Activated CD8-positive, alpha-beta memory T cell treated with anti-CD3 and anti-CD28 coated beads, Interleukin-2, amount 50 U/mL, for 4 hours (primary cell): ENCODE measurements at regions not wholly inside any gene's neighbourhood (a gene's known extent, or its start where the extent isn't known, plus 50 kb on each side); places are given as distances from the start of the nearest gene placed in this dataset.
A peak's percentile ranks its signal among the peaks of the same experiment; 100 is the strongest.
"Not testable (repeated sequence)": the region's sequence is repeated elsewhere in the genome, so short reads cannot be mapped to it uniquely, and the experiment has no call there.

ENCODE experiments used
- DNase-seq: peaks from one replicate; pipeline ENCODE4 v3.0.0-alpha.2; 2020

DNA sequence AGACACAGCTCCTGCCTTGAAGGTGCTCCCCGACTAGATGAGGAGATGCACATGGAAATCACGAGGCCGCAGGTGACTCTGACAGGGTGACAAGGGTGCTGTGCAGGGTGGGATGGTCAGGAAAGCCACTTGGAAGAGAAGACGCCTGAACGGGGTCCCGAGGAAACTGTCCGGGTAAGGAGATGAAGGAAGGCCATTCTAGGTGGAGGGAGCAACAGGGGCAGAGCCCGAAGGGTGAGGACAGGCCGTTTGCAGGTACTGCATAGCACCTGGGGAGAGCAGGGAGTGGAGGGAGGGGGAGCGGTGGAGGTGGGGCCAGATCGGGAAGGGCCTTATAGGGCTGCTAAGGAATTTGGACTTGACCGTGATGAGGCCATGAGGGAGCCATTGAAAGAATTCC lies 105.6 kb upstream of the DLG1 start:
- no peak for DNase-seq

DNA sequence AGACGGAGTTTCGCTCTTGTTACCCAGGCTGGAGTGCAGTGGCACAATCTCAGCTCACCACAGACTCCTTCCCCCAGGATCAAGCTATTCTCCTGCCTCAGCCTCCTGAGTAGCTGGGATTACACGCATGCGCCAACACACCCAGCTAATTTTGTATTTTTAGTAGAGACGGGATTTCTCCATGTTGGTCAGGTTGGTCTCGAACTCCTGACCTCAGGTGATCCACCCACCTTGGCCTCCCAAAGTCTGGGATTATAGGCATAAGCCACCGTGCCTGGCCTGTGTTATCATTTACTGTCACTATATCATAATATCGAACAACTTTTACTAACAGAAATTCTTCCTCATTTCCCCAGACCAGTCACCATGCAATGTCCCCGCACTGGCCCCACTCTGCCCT lies 104.0 kb upstream of the DLG1 start:
- DNase-seq, result not testable (repeated sequence)

- DNase-seq, result no peak
Observed at GRCh38 chr3:197399486-197399885, 101.1 kb upstream of the DLG1 start.

- peak; percentile 29 for DNase-seq
Observed at GRCh38 chr3:197398286-197398878, 100.0 kb upstream of the DLG1 start.

- DNase-seq, result no peak
Observed at GRCh38 chr3:197397838-197398237, 99.4 kb upstream of the DLG1 start.

DNA sequence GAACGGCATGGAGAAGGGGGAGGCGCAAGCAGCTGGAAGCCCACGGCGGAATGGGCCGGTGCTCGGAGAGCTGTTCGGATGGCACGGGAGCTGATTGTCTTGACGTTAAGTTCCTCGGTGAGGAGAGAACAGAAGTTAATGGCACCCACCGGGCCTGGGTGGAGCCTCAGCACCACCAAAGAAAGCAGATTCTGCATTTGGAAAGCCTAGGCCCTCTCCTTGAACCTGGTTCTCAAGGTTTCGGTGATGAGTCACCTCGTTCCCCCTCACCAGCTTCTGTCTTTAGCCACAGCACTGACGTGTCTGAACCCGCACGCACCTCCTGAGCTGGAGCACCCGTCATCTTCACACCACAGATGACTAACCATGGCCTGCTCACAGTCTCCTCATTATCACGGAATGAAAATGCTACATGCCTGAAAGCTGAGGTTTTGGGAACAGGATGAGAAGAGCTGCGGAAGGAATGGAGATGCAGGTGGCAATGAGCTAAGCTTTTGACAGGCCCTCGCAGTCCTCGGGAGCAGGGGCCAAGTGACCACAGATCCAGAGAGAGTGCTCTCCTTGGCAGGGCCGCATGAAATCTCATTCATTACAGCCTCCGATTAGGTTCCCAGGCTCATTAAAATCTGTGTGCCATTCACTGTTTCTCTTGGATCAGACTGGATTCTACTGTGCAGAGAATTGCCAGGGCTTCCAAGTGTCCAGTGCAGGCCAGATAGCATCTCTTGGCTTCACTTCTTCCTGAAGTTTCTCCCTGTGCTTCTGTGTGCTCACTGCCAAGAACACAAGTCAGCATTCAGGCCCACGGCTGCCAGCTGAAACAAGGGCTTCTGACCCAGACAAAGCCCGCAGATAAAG lies 96.3 kb upstream of the DLG1 start:
- peak; percentile 22 for DNase-seq

DNA sequence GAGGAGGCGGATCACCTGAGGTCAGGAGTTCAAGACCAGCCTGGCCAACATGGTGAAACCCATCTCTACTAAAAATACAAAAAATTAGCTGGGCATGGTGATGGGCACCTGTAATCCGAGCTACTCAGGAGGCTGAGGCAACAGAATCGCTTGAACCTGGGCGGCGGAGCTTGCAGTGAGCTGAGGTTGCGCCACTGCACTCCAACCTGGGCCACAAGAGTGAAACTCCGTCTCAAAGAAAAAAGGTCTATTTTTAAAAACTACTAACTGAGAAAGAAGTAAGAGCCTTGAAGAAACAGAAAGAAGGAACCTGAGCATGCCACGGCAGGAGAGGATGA lies 95.7 kb upstream of the DLG1 start:
- DNase-seq, result not testable (repeated sequence)

DNA sequence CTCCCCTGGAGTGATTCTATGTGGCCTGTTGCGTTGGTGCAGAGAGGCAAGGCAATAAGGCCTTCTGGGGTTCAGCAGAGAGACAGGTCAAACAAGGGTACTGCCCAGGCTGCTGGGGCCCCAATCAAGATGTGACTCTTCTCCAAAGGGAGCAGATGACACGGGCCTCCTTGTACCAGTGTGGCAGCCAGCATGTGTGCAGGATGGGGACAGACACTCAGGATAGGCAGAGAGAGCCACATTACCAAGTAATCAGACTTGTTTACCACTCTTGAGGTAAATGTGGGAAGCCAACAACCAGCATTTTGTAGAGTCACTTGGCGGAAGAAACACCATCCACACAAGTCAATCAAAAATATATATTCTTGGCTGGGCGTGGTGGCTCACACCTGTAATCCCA lies 95.3 kb upstream of the DLG1 start:
- no peak for DNase-seq

- no peak for DNase-seq
Observed at GRCh38 chr3:197392961-197393360, 94.5 kb upstream of the DLG1 start.

GRCh38 chr3:197381371-197381770 lies 83.0 kb upstream of the DLG1 start:
- no peak for DNase-seq

- no peak for DNase-seq
Observed at GRCh38 chr3:197380786-197381185, 82.4 kb upstream of the DLG1 start.

DNA sequence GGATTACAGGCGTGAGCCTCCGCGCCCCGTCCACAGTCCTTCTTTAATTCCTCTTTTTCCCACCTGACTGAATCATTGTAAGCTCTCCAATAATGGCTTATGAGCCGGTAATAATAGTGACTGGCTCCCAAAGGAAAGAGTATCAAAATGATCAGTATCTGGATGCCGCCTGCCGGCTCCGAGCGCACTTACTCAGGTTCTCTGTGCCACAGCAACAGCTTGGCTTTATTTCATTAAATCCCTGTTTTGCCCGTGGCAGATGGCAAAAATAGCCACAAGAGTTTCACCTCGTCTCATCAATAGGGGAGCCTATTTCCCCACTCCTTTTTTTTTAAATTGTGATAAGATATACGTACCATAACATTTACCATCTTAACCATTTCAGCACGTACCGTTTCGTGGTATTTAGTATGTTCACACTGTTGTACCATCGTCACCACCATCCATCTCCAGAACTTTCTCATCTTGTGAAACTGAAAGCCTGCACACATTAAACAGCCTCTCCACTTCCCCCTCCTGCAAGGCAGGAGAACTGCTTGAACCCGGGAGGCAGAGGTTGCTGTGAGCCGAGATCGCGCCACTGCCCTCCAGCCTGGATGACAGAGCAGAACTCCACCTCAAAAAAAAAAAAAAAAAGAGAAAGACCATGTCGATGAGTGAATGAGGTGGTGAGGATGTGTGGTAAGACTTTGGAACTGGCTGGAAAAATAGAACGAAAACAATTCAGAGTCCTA lies 80.7 kb upstream of the DLG1 start:
- DNase-seq, result no peak

GRCh38 chr3:197376735-197377555 lies 78.5 kb upstream of the DLG1 start:
- no peak for DNase-seq

GRCh38 chr3:197376020-197376419 lies 77.6 kb upstream of the DLG1 start:
- no peak for DNase-seq

GRCh38 chr3:197375001-197375441 lies 76.6 kb upstream of the DLG1 start:
- DNase-seq, result no peak

DNA sequence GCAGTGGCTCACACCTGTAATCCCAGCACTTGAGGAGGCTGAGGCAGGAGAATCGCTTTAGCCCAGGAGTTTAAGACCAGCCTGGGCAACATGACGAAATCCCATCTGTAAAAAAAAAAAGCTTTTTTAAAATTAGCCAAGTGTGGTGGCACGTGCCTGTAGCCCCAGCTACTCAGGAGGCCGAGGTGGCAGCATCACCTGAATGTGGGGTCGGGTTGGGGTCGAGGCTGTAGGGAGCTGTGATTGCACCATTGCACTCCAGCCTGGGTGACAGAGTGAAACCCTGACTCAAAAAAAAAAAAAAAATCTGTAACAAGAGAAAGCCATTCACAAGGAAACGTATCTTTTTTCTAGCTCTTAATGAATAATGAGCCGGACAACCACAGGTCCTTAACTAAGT lies 74.7 kb upstream of the DLG1 start:
- DNase-seq, result no peak

- DNase-seq, result no peak
Observed at GRCh38 chr3:197372047-197372661, 73.7 kb upstream of the DLG1 start.

- DNase-seq, result no peak
Observed at GRCh38 chr3:197371591-197372046, 73.2 kb upstream of the DLG1 start.

- DNase-seq, result no peak
Observed at GRCh38 chr3:197369545-197369944, 71.1 kb upstream of the DLG1 start.

- no peak for DNase-seq
Observed at GRCh38 chr3:197368821-197369220, 70.4 kb upstream of the DLG1 start.

- DNase-seq, result no peak
Observed at GRCh38 chr3:197368330-197368729, 69.9 kb upstream of the DLG1 start.

DNA sequence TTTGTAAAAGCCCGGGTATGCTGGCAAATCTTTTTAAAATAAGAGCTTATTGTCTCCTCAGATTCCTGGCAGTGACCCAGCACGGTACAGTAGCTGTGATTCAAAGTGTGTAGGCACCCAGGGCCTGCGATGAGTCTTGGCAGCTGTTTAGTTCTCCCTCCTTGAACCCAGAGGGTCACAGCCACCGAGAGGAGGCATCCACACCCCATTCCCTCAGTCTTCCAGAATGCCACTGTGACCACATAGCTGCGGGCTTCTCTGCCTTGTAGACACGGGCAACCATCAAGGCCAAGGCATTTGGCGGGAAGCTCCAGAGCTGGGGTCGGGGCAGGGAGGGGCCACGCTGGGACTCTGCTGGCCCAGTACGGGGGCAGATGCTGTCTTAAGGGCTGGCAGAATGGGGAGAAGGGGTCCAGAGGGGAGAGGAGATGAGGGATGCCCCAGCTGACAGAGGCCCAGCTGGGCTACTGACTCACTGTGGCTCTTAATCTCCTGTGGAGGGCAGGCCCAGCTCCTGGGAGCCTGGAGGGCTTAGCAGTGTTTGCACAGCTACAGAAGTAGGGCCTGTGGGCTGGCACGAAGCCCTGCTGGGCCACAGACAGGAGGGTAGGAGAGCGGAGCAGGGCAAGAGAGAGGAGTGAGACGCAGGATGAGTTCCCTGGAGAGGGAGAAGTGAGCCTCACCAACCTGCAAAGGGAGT lies 68.8 kb upstream of the DLG1 start:
- DNase-seq, result no peak
